Keratinocyte (primary cell): ENCODE measurements at regions not wholly inside any gene's neighbourhood (a gene's known extent, or its start where the extent isn't known, plus 50 kb on each side); places are given as distances from the start of the nearest gene placed in this dataset.

Source experiments
- DNase-seq: peaks from one replicate; pipeline ENCODE4 v3.0.0-alpha.2; 2011; ENCODE audit warnings: low read depth, missing footprints, low spot score
- FAIRE-seq: peaks from 2 replicates; lab custom pipeline; 2011; peaks lifted over from hg19 to GRCh38; lab: Jason Lieb, UNC
- H2AFZ ChIP-seq: 2 replicates; pipeline ENCODE4 v1.6.0; 2012; ENCODE audit warnings: low read length, control low read depth, inconsistent platforms; ENCODE audit not compliant: control insufficient read depth
- H3K27ac ChIP-seq: 2 replicates; pipeline ENCODE4 v1.5.1; 2011; ENCODE audit warnings: low read length; ENCODE audit not compliant: control insufficient read depth, insufficient read depth
- H3K27me3 ChIP-seq: 3 replicates; pipeline ENCODE4 v1.6.0; 2011; ENCODE audit warnings: low read length; ENCODE audit not compliant: control insufficient read depth, insufficient read depth; ENCODE audit errors: extremely low read depth
- H3K36me3 ChIP-seq, 2 experiments: 2 replicates in 1 of 2; 3 replicates in 1 of 2; pipeline ENCODE4 v1.5.1; 2011; ENCODE audit warnings: low read length in 2 of 2, mild to moderate bottlenecking in 1 of 2; ENCODE audit not compliant: control insufficient read depth in 2 of 2, insufficient read depth in 2 of 2; ENCODE audit errors: extremely low read depth in 1 of 2
- H3K4me1 ChIP-seq: 3 replicates; pipeline ENCODE4 v1.5.1; 2011; ENCODE audit warnings: low read length; ENCODE audit not compliant: control insufficient read depth, insufficient read depth; ENCODE audit errors: extremely low read depth
- H3K4me2 ChIP-seq: 3 replicates; pipeline ENCODE4 v1.6.0; 2011; ENCODE audit warnings: low read depth, low read length; ENCODE audit not compliant: control insufficient read depth, insufficient read depth; ENCODE audit errors: extremely low read depth
- H3K4me3 ChIP-seq, 3 experiments: fragments of 200-600 bp in 1 of 3; sonication (generic) in 1 of 3; 2 replicates in 2 of 3; 3 replicates in 1 of 3; pipeline ENCODE4 v1.5.1; 2011 to 2016; ENCODE audit warnings: low read length in 3 of 3, mild to moderate bottlenecking in 3 of 3, control low read depth in 2 of 3, inconsistent platforms in 1 of 3, low read depth in 1 of 3, mixed read lengths in 1 of 3, mixed run types in 1 of 3, moderate library complexity in 1 of 3; ENCODE audit not compliant: control insufficient read depth in 2 of 3, insufficient read depth in 2 of 3; ENCODE audit errors: extremely low read depth in 1 of 3
- H3K79me2 ChIP-seq: 2 replicates; pipeline ENCODE4 v1.6.0; 2012; ENCODE audit warnings: low read length; ENCODE audit not compliant: control insufficient read depth, insufficient read depth
- H3K9ac ChIP-seq: 3 replicates; pipeline ENCODE4 v1.6.0; 2011; ENCODE audit warnings: low read length; ENCODE audit not compliant: control insufficient read depth, insufficient read depth; ENCODE audit errors: extremely low read depth
- H3K9me1 ChIP-seq: 3 replicates; pipeline ENCODE4 v1.6.0; 2011; ENCODE audit warnings: low read length; ENCODE audit not compliant: control insufficient read depth, insufficient read depth; ENCODE audit errors: extremely low read depth
- H3K9me3 ChIP-seq: 2 replicates; pipeline ENCODE4 v1.5.1; 2012; ENCODE audit warnings: low read depth, low read length; ENCODE audit not compliant: control insufficient read depth
- H4K20me1 ChIP-seq: 3 replicates; pipeline ENCODE4 v1.6.0; 2011; ENCODE audit warnings: low read length; ENCODE audit not compliant: control insufficient read depth, insufficient read depth; ENCODE audit errors: extremely low read depth
- EZH2 ChIP-seq: IDR thresholded peaks from one replicate; pipeline ENCODE4 v1.6.1; 2012; ENCODE audit warnings: inconsistent platforms, mild to moderate bottlenecking, low read length, moderate library complexity
- dilution Hi-C: fragments of 300-500 bp; cut with MboI; formaldehyde crosslinking; loops from one replicate; pipeline ENCODE4 v1.7.0; 2020; ENCODE audit warnings: low sequenced_read_pairs; ENCODE audit not compliant: extremely low pct_ligation_motif_present
- TF ChIP-seq, protein P1 (sequence below), 3 experiments: IDR thresholded peaks in 1 of 3; conservative IDR thresholded peaks in 1 of 3; optimal IDR thresholded peaks in 1 of 3; 2 replicates in 2 of 3; 3 replicates in 1 of 3; pipeline versions ENCODE3 to v1.5.1; 2011; ENCODE audit warnings: low read length in 3 of 3, mild to moderate bottlenecking in 3 of 3, moderate library complexity in 2 of 3, control low read depth in 1 of 3, inconsistent platforms in 1 of 3; ENCODE audit not compliant: insufficient read depth in 2 of 3; ENCODE audit errors: extremely low read depth in 1 of 3

DNA sequence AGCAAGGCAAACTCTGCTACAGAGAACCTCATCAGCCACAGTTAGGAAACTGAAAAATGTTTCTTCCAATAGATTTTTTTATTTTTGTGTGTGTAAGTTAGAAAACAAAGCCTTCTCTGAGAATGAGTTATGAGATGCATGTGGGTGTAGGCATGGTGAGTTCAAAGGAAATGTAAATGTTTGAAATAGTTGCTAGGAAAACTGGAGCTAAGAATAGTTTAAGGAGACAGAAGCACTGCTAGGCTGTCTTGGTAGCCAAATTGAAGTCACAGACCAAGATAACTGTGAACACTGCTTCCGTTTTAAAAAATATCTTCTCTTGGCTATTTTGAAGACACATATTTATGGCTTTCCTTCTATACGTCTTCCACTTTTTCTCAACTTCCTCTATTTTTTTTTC is 1501.2 kb upstream of the CADM2 start:
- Histone ChIP-seq H3K4me2 (no peak overlapping the region), H4K20me1 (no peaks in the 10 kb centered on the region), H3K27ac (no peak overlapping the region), H3K9me3 (no peaks in the 10 kb centered on the region), H3K79me2 (no peaks in the 10 kb centered on the region), H3K36me3 (no peaks in the 10 kb centered on the region), H3K9me1 (no peaks in the 10 kb centered on the region), H2AFZ (no peak overlapping the region), H3K9ac (no peak overlapping the region), H3K4me3 (no peak overlapping the region), H3K4me1 (no peaks in the 10 kb centered on the region), H3K27me3 (no peaks in the 10 kb centered on the region)
- TF ChIP-seq, protein P1, sequence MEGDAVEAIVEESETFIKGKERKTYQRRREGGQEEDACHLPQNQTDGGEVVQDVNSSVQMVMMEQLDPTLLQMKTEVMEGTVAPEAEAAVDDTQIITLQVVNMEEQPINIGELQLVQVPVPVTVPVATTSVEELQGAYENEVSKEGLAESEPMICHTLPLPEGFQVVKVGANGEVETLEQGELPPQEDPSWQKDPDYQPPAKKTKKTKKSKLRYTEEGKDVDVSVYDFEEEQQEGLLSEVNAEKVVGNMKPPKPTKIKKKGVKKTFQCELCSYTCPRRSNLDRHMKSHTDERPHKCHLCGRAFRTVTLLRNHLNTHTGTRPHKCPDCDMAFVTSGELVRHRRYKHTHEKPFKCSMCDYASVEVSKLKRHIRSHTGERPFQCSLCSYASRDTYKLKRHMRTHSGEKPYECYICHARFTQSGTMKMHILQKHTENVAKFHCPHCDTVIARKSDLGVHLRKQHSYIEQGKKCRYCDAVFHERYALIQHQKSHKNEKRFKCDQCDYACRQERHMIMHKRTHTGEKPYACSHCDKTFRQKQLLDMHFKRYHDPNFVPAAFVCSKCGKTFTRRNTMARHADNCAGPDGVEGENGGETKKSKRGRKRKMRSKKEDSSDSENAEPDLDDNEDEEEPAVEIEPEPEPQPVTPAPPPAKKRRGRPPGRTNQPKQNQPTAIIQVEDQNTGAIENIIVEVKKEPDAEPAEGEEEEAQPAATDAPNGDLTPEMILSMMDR (optimal IDR thresholded peaks at IDR 0.05 in 1 of 3, IDR thresholded peaks at IDR 0.05 in 1 of 3, conservative IDR thresholded peaks at IDR 0.05 in 1 of 3; ENCODE audit: extremely low read depth in 1 of 3, insufficient read depth in 2 of 3, low read length in 3 of 3) = no peak
- TF ChIP-seq EZH2 = no peak
- DNase-seq (no peak), FAIRE-seq (no peak)
- dilution Hi-C loops = no loop called here

DNA sequence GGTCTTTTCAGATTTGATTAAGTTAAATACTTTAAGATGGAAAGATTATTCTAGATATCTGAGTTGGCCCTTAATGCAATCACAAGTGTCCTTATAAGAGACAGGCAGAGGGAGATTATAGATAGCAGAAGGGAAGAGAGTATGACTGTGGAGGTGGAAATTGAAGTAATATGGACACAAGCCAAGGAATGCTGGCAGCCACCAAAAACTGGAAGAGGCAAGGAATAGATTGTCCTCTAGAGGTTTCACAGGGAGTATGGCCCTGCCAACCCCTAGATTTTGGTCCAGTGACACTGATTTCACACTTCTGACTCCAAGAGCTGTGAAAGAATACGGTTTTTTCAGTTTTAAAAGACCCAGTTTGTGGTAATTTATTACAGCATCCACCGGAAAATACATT is 1498.7 kb upstream of the CADM2 start:
- no peaks in the 10 kb centered on the region for H3K36me3 ChIP-seq
- no peak overlapping the region for H3K4me3 ChIP-seq
- no peak overlapping the region for H3K4me2 ChIP-seq
- no peaks in the 10 kb centered on the region for H3K9me3 ChIP-seq
- H3K4me1 ChIP-seq = no peaks in the 10 kb centered on the region
- H3K79me2 ChIP-seq = no peaks in the 10 kb centered on the region
- no peak for DNase-seq
- H4K20me1 ChIP-seq = no peaks in the 10 kb centered on the region
- dilution Hi-C loops = no loop called here
- H3K27me3 ChIP-seq = no peaks in the 10 kb centered on the region
- H2AFZ ChIP-seq = no peak overlapping the region
- H3K27ac ChIP-seq = no peak overlapping the region
- no peak for FAIRE-seq
- no peak overlapping the region for H3K9ac ChIP-seq
- H3K9me1 ChIP-seq = no peaks in the 10 kb centered on the region
- no peak for TF ChIP-seq EZH2
- TF ChIP-seq, protein P1 (optimal IDR thresholded peaks at IDR 0.05 in 1 of 3, IDR thresholded peaks at IDR 0.05 in 1 of 3, conservative IDR thresholded peaks at IDR 0.05 in 1 of 3; ENCODE audit: extremely low read depth in 1 of 3, insufficient read depth in 2 of 3, low read length in 3 of 3) = no peak
